Vagina (tissue), 2 donors: ENCODE measurements at regions not wholly inside any gene's neighbourhood (a gene's known extent, or its start where the extent isn't known, plus 50 kb on each side); places are given as distances from the start of the nearest gene placed in this dataset.

ENCODE experiments used
- POLR2A ChIP-seq, 2 donors: fragments of 450-650 bp; IDR thresholded peaks; one replicate each; pipeline ENCODE4 v1.6.1; 2017; ENCODE audit warnings: antibody characterized with exemption in 2 of 2, mild to moderate bottlenecking in 2 of 2, moderate library complexity in 2 of 2
- POLR2AphosphoS5 ChIP-seq, 2 donors: sonication (generic); formaldehyde crosslinking; IDR thresholded peaks; one replicate each; pipeline ENCODE4 v1.9.0; 2017; ENCODE audit warnings: antibody characterized with exemption in 2 of 2, mild to moderate bottlenecking in 2 of 2, low read depth in 1 of 2; ENCODE audit not compliant: insufficient read depth in 1 of 2
- TF ChIP-seq, protein P1 (sequence below), 3 experiments: fragments of 450-650 bp in 2 of 3; fragments of 200-600 bp in 1 of 3; sonication (generic) in 1 of 3; IDR thresholded peaks; one replicate each; pipeline ENCODE4 v1.5.1; 2017 to 2019; ENCODE audit warnings: antibody characterized with exemption in 3 of 3, mild to moderate bottlenecking in 2 of 3, moderate library complexity in 2 of 3

DNA sequence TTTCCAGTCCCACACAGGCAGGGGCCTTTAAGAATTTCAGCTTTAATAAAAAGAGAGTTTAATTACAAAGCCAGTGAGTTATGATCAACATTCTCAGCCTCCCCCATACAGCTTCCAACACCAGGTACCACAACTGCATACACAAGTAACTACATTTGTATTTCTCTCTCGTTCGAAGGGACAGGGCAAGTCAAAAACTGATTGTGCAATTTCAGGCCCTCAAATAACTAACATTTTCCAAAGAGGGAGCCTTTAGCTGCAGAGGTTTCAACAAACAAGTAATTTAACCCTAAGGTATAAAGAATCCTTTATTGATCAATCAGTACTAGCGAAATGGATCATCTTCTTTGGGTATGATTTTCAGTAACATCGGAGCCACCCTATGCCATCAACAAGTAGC, 142.4 kb downstream of the ZNF281 start:
- TF ChIP-seq, protein P1, sequence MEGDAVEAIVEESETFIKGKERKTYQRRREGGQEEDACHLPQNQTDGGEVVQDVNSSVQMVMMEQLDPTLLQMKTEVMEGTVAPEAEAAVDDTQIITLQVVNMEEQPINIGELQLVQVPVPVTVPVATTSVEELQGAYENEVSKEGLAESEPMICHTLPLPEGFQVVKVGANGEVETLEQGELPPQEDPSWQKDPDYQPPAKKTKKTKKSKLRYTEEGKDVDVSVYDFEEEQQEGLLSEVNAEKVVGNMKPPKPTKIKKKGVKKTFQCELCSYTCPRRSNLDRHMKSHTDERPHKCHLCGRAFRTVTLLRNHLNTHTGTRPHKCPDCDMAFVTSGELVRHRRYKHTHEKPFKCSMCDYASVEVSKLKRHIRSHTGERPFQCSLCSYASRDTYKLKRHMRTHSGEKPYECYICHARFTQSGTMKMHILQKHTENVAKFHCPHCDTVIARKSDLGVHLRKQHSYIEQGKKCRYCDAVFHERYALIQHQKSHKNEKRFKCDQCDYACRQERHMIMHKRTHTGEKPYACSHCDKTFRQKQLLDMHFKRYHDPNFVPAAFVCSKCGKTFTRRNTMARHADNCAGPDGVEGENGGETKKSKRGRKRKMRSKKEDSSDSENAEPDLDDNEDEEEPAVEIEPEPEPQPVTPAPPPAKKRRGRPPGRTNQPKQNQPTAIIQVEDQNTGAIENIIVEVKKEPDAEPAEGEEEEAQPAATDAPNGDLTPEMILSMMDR (IDR thresholded peaks at IDR 0.05), result no peak
- no peak for TF ChIP-seq POLR2A (IDR thresholded peaks at IDR 0.05)
- no peak for TF ChIP-seq POLR2AphosphoS5 (IDR thresholded peaks at IDR 0.05; ENCODE audit: insufficient read depth in 1 of 2, low read depth in 1 of 2)
